Neuronal stem cell (in vitro differentiated cells): ENCODE measurements at regions not wholly inside any gene's neighbourhood (a gene's known extent, or its start where the extent isn't known, plus 50 kb on each side); places are given as distances from the start of the nearest gene placed in this dataset.

ENCODE experiments used
- DNase-seq: peaks from one replicate; pipeline ENCODE4 v3.0.0-alpha.2; 2013; ENCODE audit warnings: low spot score
- H2AFZ ChIP-seq: one replicate; pipeline ENCODE4 v1.6.1; 2013; ENCODE audit warnings: mild to moderate bottlenecking, low read length, inconsistent platforms
- H2AK5ac ChIP-seq: 2 replicates; pipeline ENCODE4 v1.6.1; 2013; ENCODE audit warnings: low read depth, mild to moderate bottlenecking, inconsistent platforms, low read length, moderate library complexity, mixed read lengths
- H2BK120ac ChIP-seq: 2 replicates; pipeline ENCODE4 v1.6.1; 2013; ENCODE audit warnings: low read depth, mild to moderate bottlenecking, inconsistent platforms, low read length, moderate library complexity, mixed read lengths
- H2BK12ac ChIP-seq: one replicate; pipeline ENCODE4 v1.6.1; 2013; ENCODE audit warnings: low read length, inconsistent platforms
- H2BK15ac ChIP-seq: 2 replicates; pipeline ENCODE4 v1.6.1; 2013; ENCODE audit warnings: mild to moderate bottlenecking, low read length, inconsistent platforms, mixed read lengths
- H2BK5ac ChIP-seq: one replicate; pipeline ENCODE4 v1.6.1; 2013; ENCODE audit warnings: inconsistent platforms, mild to moderate bottlenecking, low read length, moderate library complexity
- H3K14ac ChIP-seq: one replicate; pipeline ENCODE4 v1.6.1; 2013; ENCODE audit warnings: low read length, inconsistent platforms
- H3K18ac ChIP-seq: 2 replicates; pipeline ENCODE4 v1.6.1; 2013; ENCODE audit warnings: low read length, inconsistent platforms
- H3K23ac ChIP-seq: 2 replicates; pipeline ENCODE4 v1.6.1; 2013; ENCODE audit warnings: low read depth, mild to moderate bottlenecking, mixed read lengths, low read length, inconsistent platforms; ENCODE audit not compliant: poor library complexity
- H3K27ac ChIP-seq: replicated peaks from 3 replicates; pipeline ENCODE4 v1.5.1; 2013; ENCODE audit warnings: low read length, inconsistent platforms
- H3K27me3 ChIP-seq, 3 experiments: 2 replicates each; pipeline ENCODE4 v1.6.1; 2013; ENCODE audit warnings: low read length in 3 of 3, mild to moderate bottlenecking in 2 of 3, inconsistent platforms in 1 of 3, low read depth in 1 of 3, mixed read lengths in 1 of 3, moderate library complexity in 1 of 3; ENCODE audit not compliant: control insufficient read depth in 3 of 3, insufficient read depth in 3 of 3
- H3K36me3 ChIP-seq, 2 donors: replicated peaks in 1 of 2; 2 replicates each; pipeline ENCODE4 v1.6.1; 2013; ENCODE audit warnings: low read length in 2 of 2; ENCODE audit not compliant: control insufficient read depth in 2 of 2, insufficient read depth in 2 of 2
- H3K4ac ChIP-seq: 2 replicates; pipeline ENCODE4 v1.6.1; 2013; ENCODE audit warnings: inconsistent platforms, mild to moderate bottlenecking, low read length, moderate library complexity
- H3K4me1 ChIP-seq, 2 donors: 1 replicate in 1 of 2; 2 replicates in 1 of 2; pipeline ENCODE4 v1.6.1; 2013; ENCODE audit warnings: low read length in 2 of 2, low read depth in 1 of 2; ENCODE audit not compliant: control insufficient read depth in 2 of 2, insufficient read depth in 1 of 2
- H3K4me2 ChIP-seq: one replicate; pipeline ENCODE4 v1.6.1; 2013; ENCODE audit warnings: mild to moderate bottlenecking, low read length, inconsistent platforms; ENCODE audit not compliant: insufficient read depth, poor library complexity, severe bottlenecking
- H3K4me3 ChIP-seq, 2 donors: 2 replicates each; pipeline ENCODE4 v1.5.1; 2013; ENCODE audit warnings: low read length in 2 of 2, mild to moderate bottlenecking in 2 of 2, inconsistent platforms in 1 of 2, moderate library complexity in 1 of 2
- H3K79me1 ChIP-seq: one replicate; pipeline ENCODE4 v1.6.1; 2013; ENCODE audit warnings: low read depth, mild to moderate bottlenecking, inconsistent platforms, low read length, moderate library complexity
- H3K9ac ChIP-seq: one replicate; pipeline ENCODE4 v1.6.1; 2013; ENCODE audit warnings: mild to moderate bottlenecking, low read depth, low read length, inconsistent platforms; ENCODE audit not compliant: poor library complexity
- H3K9me3 ChIP-seq, 2 donors: replicated peaks in 1 of 2; 2 replicates each; pipeline versions ENCODE3 to v1.6.1; 2013; ENCODE audit warnings: low read length in 2 of 2, mild to moderate bottlenecking in 2 of 2, inconsistent platforms in 1 of 2, low read depth in 1 of 2, mixed read lengths in 1 of 2, moderate library complexity in 1 of 2; ENCODE audit not compliant: control insufficient read depth in 2 of 2, insufficient read depth in 1 of 2
- H4K8ac ChIP-seq: one replicate; pipeline ENCODE4 v1.6.1; 2013; ENCODE audit warnings: low read depth, mild to moderate bottlenecking, inconsistent platforms, low read length, moderate library complexity
- H4K91ac ChIP-seq: one replicate; pipeline ENCODE4 v1.6.1; 2013; ENCODE audit warnings: low read length, low read depth, mild to moderate bottlenecking, inconsistent platforms; ENCODE audit not compliant: poor library complexity
- WGBS, 2 donors: extraction: QIAGEN DNeasy Blood & Tissue Kit; methylation state at CpG; one replicate each; pipeline ENCODE4 v1.1.7; 2013; ENCODE audit warnings: missing lambda C conversion rate in 2 of 2, mixed read lengths in 1 of 2; ENCODE audit not compliant: insufficient read length in 2 of 2, insufficient replicate concordance in 1 of 2; ENCODE audit errors: extremely low coverage in 2 of 2; 5-methylcytosine and 5-hydroxymethylcytosine counted together

GRCh38 chr13:73715114-73715910, 418.9 kb downstream of the KLF12 start:
- no peak for DNase-seq

GRCh38 chr13:73714522-73714921, 419.7 kb downstream of the KLF12 start:
- Histone ChIP-seq H3K27ac (no peak overlapping the region), H3K36me3 (peaks cover 0 to 67% of the 10 kb centered on the region in 2 donors), H2AK5ac (no peak overlapping the region), H4K91ac (no peak overlapping the region), H3K9ac (no peak overlapping the region), H3K23ac (no peak overlapping the region), H3K4me2 (no peak overlapping the region), H2BK5ac (no peak overlapping the region), H3K9me3 (no peaks in the 10 kb centered on the region), H3K4me1 (no peaks in the 10 kb centered on the region), H3K18ac (no peak overlapping the region), H3K14ac (no peak overlapping the region), H3K79me1 (no peaks in the 10 kb centered on the region), H3K4ac (no peak overlapping the region), H2BK15ac (no peak overlapping the region), H3K27me3 (no peaks in the 10 kb centered on the region), H2BK12ac (no peak overlapping the region), H3K4me3 (no peak overlapping the region), H2AFZ (no peak overlapping the region), H4K8ac (no peak overlapping the region), H2BK120ac (no peak overlapping the region)
- DNase-seq, result no peak
- WGBS, 2 donors, result no CpG with 5 or more reads among the region's 2 CpGs

More at GRCh38 chr13:73715114-73715910, 418.9 kb downstream of the KLF12 start:
- H3K9ac ChIP-seq, result no peak overlapping the region
- no peak overlapping the region for H3K4me3 ChIP-seq
- no peak overlapping the region for H2AK5ac ChIP-seq
- H3K27me3 ChIP-seq, result no peaks in the 10 kb centered on the region
- no peak overlapping the region for H2AFZ ChIP-seq
- H2BK15ac ChIP-seq, result no peak overlapping the region
- H3K18ac ChIP-seq, result no peak overlapping the region
- H3K79me1 ChIP-seq, result no peaks in the 10 kb centered on the region
- no peak overlapping the region for H3K4ac ChIP-seq
- H4K8ac ChIP-seq, result no peak overlapping the region
- H3K14ac ChIP-seq, result no peak overlapping the region
- no peaks in the 10 kb centered on the region for H3K4me1 ChIP-seq
- H3K23ac ChIP-seq, result no peak overlapping the region
- H3K27ac ChIP-seq, result no peak overlapping the region
- no peak overlapping the region for H4K91ac ChIP-seq
- peaks cover 0 to 67% of the 10 kb centered on the region in 2 donors for H3K36me3 ChIP-seq
- H3K4me2 ChIP-seq, result no peak overlapping the region
- H3K9me3 ChIP-seq, result no peaks in the 10 kb centered on the region
- H2BK12ac ChIP-seq, result no peak overlapping the region
- H2BK5ac ChIP-seq, result no peak overlapping the region
- no CpG with 5 or more reads among the region's 15 CpGs for WGBS, 2 donors
- no peak overlapping the region for H2BK120ac ChIP-seq

GRCh38 chr13:73708393-73708985, 425.7 kb downstream of the KLF12 start:
- Histone ChIP-seq H4K8ac (no peak overlapping the region), H3K27me3 (no peaks in the 10 kb centered on the region), H4K91ac (no peak overlapping the region), H3K79me1 (no peaks in the 10 kb centered on the region), H3K9ac (no peak overlapping the region), H3K18ac (no peak overlapping the region), H3K27ac (no peak overlapping the region), H2BK120ac (no peak overlapping the region), H2AFZ (no peak overlapping the region), H3K9me3 (no peaks in the 10 kb centered on the region), H2BK12ac (no peak overlapping the region), H3K23ac (no peak overlapping the region), H3K4me3 (no peak overlapping the region), H3K36me3 (peaks cover 0 to 68% of the 10 kb centered on the region in 2 donors), H2AK5ac (no peak overlapping the region), H2BK5ac (no peak overlapping the region), H3K4me2 (no peak overlapping the region), H3K14ac (no peak overlapping the region), H2BK15ac (no peak overlapping the region), H3K4ac (no peak overlapping the region), H3K4me1 (no peaks in the 10 kb centered on the region)
- no CpG with 5 or more reads among the region's 1 CpG for WGBS, 2 donors
- peak; percentile 38 for DNase-seq

- no peaks in the 10 kb centered on the region for H3K27me3 ChIP-seq
- H3K9ac ChIP-seq, result no peak overlapping the region
- peaks cover 0 to 47% of the 10 kb centered on the region in 2 donors for H3K36me3 ChIP-seq
- no peak overlapping the region for H3K4ac ChIP-seq
- no peaks in the 10 kb centered on the region for H3K9me3 ChIP-seq
- no peak overlapping the region for H2BK12ac ChIP-seq
- no peak overlapping the region for H3K27ac ChIP-seq
- no peaks in the 10 kb centered on the region for H3K79me1 ChIP-seq
- no CpG with 5 or more reads among the region's 5 CpGs for WGBS, 2 donors
- peaks cover 0 to 3% of the 10 kb centered on the region in 2 donors for H3K4me1 ChIP-seq
- H3K23ac ChIP-seq, result no peak overlapping the region
- no peak overlapping the region for H2AFZ ChIP-seq
- no peak overlapping the region for H3K4me3 ChIP-seq
- H2BK15ac ChIP-seq, result no peak overlapping the region
- H2BK5ac ChIP-seq, result no peak overlapping the region
- no peak overlapping the region for H3K14ac ChIP-seq
- no peak overlapping the region for H2BK120ac ChIP-seq
- no peak overlapping the region for H3K18ac ChIP-seq
- H4K91ac ChIP-seq, result no peak overlapping the region
- H3K4me2 ChIP-seq, result no peak overlapping the region
- no peak overlapping the region for H2AK5ac ChIP-seq
- H4K8ac ChIP-seq, result no peak overlapping the region
- DNase-seq, result no peak
Observed at GRCh38 chr13:73704587-73704986, 429.6 kb downstream of the KLF12 start.
